ENCODE measurements at regions not wholly inside any gene's neighbourhood (a gene's known extent, or its start where the extent isn't known, plus 50 kb on each side); places are given as distances from the start of the nearest gene placed in this dataset.
A peak's percentile ranks its signal among the peaks of the same experiment; 100 is the strongest.

DNA sequence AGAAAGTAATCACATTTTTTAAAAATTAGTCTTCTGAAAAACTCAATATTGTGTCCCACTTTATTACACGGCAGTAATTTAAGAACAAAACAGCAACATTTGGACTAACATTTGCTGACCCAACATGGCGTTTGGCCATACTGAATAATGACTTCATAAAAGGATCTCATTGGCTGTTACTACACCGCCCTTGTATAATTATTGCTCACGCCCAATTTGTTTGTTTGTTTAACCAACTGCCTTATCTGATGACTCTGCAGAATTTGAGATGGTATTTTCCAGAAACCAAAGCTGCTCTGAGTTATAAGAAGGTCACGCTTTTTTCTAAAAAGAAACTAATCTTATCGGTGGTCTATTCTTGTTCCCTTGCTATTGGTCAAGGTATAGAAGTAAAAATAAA is 200.2 kb upstream of the TARS1 start:
- DNase-seq (ENCODE audit: low spot score) = no peak
- Histone ChIP-seq H3K4me1 (ENCODE audit: control insufficient read depth in 4 of 4, insufficient read depth in 4 of 4, low read length in 3 of 4) (peaks cover 6 to 54% (median 38%) of the 10 kb centered on the region in 4 donors), H3K9me3 (ENCODE audit: control insufficient read depth in 4 of 4, low read length in 3 of 4) (no peaks in the 10 kb centered on the region), H3K4me3 (ENCODE audit: low read depth in 1 of 3, low read length in 3 of 3) (no peak overlapping the region), H3K27ac (ENCODE audit: low read depth in 1 of 2, low read length in 2 of 2) (peak overlapping the region in 1 of 2 donors; percentile 13), H3K27me3 (ENCODE audit: control insufficient read depth in 4 of 4, insufficient read depth in 4 of 4, low read length in 3 of 4) (no peaks in the 10 kb centered on the region), H3K36me3 (ENCODE audit: control insufficient read depth in 4 of 4, insufficient read depth in 3 of 4, low read depth in 1 of 4, low read length in 3 of 4) (no peaks in the 10 kb centered on the region), H3K9ac (ENCODE audit: low read depth in 1 of 2, low read length in 2 of 2) (no peak overlapping the region)
- no peak for TF ChIP-seq JUND (IDR thresholded peaks at IDR 0.05)
- TF ChIP-seq HNF4G (IDR thresholded peaks at IDR 0.05) = no peak
- TF ChIP-seq RXRA (IDR thresholded peaks at IDR 0.05) = no peak
- TF ChIP-seq HNF4A (conservative IDR thresholded peaks at IDR 0.05) = no peak
- no peak for TF ChIP-seq CTCF (IDR thresholded peaks at IDR 0.05; ENCODE audit: low read depth, low read length, missing input control)
- TF ChIP-seq SP1 (IDR thresholded peaks at IDR 0.05) = peak; percentile 21
- TF ChIP-seq, protein P1, sequence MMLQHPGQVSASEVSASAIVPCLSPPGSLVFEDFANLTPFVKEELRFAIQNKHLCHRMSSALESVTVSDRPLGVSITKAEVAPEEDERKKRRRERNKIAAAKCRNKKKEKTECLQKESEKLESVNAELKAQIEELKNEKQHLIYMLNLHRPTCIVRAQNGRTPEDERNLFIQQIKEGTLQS (IDR thresholded peaks at IDR 0.05) = no peak
- peak; percentile 62 for TF ChIP-seq YY1 (IDR thresholded peaks at IDR 0.05)
- TF ChIP-seq, protein P2, sequence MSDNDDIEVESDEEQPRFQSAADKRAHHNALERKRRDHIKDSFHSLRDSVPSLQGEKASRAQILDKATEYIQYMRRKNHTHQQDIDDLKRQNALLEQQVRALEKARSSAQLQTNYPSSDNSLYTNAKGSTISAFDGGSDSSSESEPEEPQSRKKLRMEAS (IDR thresholded peaks at IDR 0.05) = peak; percentile 21
- WGBS = 45% methylated on average over 6 of the region's 6 CpGs

DNA sequence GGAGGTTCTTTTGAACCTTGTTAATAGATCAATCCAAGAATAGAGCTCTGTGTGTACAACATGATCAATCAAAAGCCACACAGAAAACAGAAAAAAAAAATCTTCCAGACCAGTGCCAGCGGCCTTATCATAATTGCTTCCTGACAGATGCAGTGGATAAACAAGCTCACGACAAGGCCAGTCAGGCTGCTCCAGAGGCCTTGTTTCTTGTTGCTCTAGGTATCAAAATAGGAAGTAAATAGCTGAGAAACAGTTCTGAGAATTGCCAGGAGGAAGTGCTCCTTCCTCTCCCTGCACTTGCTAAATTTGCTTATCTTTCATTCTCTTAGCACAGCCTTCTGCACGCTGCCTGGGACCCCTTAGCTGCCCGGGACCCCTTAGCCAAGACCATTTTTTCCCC is 199.0 kb upstream of the TARS1 start:
- no peak for DNase-seq (ENCODE audit: low spot score)

GRCh38 chr5:33242277-33242676 is 198.5 kb upstream of the TARS1 start:
- DNase-seq (ENCODE audit: low spot score) = no peak
- Histone ChIP-seq H3K36me3 (ENCODE audit: control insufficient read depth in 4 of 4, insufficient read depth in 3 of 4, low read depth in 1 of 4, low read length in 3 of 4) (no peaks in the 10 kb centered on the region), H3K27me3 (ENCODE audit: control insufficient read depth in 4 of 4, insufficient read depth in 4 of 4, low read length in 3 of 4) (no peaks in the 10 kb centered on the region), H3K27ac (ENCODE audit: low read depth in 1 of 2, low read length in 2 of 2) (no peak overlapping the region), H3K4me1 (ENCODE audit: control insufficient read depth in 4 of 4, insufficient read depth in 4 of 4, low read length in 3 of 4) (peaks cover 6 to 50% (median 38%) of the 10 kb centered on the region in 4 donors), H3K9me3 (ENCODE audit: control insufficient read depth in 4 of 4, low read length in 3 of 4) (no peaks in the 10 kb centered on the region), H3K4me3 (ENCODE audit: low read depth in 1 of 3, low read length in 3 of 3) (no peak overlapping the region), H3K9ac (ENCODE audit: low read depth in 1 of 2, low read length in 2 of 2) (no peak overlapping the region)
- 97% methylated on average over 2 of the region's 2 CpGs for WGBS
- TF ChIP-seq TAF1 (conservative IDR thresholded peaks at IDR 0.05) (no peak), EGR1 (IDR thresholded peaks at IDR 0.05; ENCODE audit: low read depth in 2 of 2) (no peak), JUND (IDR thresholded peaks at IDR 0.05) (no peak)
- TF ChIP-seq, protein P3, sequence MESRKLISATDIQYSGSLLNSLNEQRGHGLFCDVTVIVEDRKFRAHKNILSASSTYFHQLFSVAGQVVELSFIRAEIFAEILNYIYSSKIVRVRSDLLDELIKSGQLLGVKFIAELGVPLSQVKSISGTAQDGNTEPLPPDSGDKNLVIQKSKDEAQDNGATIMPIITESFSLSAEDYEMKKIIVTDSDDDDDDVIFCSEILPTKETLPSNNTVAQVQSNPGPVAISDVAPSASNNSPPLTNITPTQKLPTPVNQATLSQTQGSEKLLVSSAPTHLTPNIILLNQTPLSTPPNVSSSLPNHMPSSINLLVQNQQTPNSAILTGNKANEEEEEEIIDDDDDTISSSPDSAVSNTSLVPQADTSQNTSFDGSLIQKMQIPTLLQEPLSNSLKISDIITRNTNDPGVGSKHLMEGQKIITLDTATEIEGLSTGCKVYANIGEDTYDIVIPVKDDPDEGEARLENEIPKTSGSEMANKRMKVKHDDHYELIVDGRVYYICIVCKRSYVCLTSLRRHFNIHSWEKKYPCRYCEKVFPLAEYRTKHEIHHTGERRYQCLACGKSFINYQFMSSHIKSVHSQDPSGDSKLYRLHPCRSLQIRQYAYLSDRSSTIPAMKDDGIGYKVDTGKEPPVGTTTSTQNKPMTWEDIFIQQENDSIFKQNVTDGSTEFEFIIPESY (IDR thresholded peaks at IDR 0.05) = no peak
- TF ChIP-seq, protein P1 (IDR thresholded peaks at IDR 0.05) = no peak

More for the DNA sequence above, 199.0 kb upstream of the TARS1 start:
- Histone ChIP-seq H3K9ac (ENCODE audit: low read depth in 1 of 2, low read length in 2 of 2) (no peak overlapping the region), H3K4me3 (ENCODE audit: low read depth in 1 of 3, low read length in 3 of 3) (no peak overlapping the region), H3K4me1 (ENCODE audit: control insufficient read depth in 4 of 4, insufficient read depth in 4 of 4, low read length in 3 of 4) (peaks cover 6 to 54% (median 38%) of the 10 kb centered on the region in 4 donors), H3K36me3 (ENCODE audit: control insufficient read depth in 4 of 4, insufficient read depth in 3 of 4, low read depth in 1 of 4, low read length in 3 of 4) (no peaks in the 10 kb centered on the region), H3K27me3 (ENCODE audit: control insufficient read depth in 4 of 4, insufficient read depth in 4 of 4, low read length in 3 of 4) (no peaks in the 10 kb centered on the region), H3K9me3 (ENCODE audit: control insufficient read depth in 4 of 4, low read length in 3 of 4) (no peaks in the 10 kb centered on the region), H3K27ac (ENCODE audit: low read depth in 1 of 2, low read length in 2 of 2) (no peak overlapping the region)
- TF ChIP-seq HNF4A (conservative IDR thresholded peaks at IDR 0.05) = no peak
- TF ChIP-seq, protein P2 (IDR thresholded peaks at IDR 0.05) = peak; percentile 19
- 31% methylated on average over 4 of the region's 4 CpGs for WGBS
